HEK293T (cell line): ENCODE measurements at regions not wholly inside any gene's neighbourhood (a gene's known extent, or its start where the extent isn't known, plus 50 kb on each side); places are given as distances from the start of the nearest gene placed in this dataset.

Source experiments
- BHLHE40 ChIP-seq: fragments of 450-650 bp; IDR thresholded peaks from 2 replicates; pipeline ENCODE4 v1.6.1; 2016; ENCODE audit warnings: mild to moderate bottlenecking, moderate library complexity, borderline replicate concordance
- CTBP1 ChIP-seq: fragments of 450-650 bp; IDR thresholded peaks from 2 replicates; pipeline ENCODE4 v1.6.1; 2016; ENCODE audit warnings: borderline replicate concordance
- ELF4 ChIP-seq: fragments of 450-650 bp; IDR thresholded peaks from 2 replicates; pipeline ENCODE4 v1.6.1; 2017; ENCODE audit warnings: antibody characterized with exemption
- FOXM1 ChIP-seq: fragments of 450-650 bp; IDR thresholded peaks from 2 replicates; pipeline ENCODE4 v1.6.1; 2017; ENCODE audit warnings: mild to moderate bottlenecking, borderline replicate concordance
- LEF1 ChIP-seq: fragments of 450-650 bp; IDR thresholded peaks from 2 replicates; pipeline ENCODE4 v1.6.1; 2017; ENCODE audit warnings: mild to moderate bottlenecking, borderline replicate concordance
- PKNOX1 ChIP-seq: fragments of 450-650 bp; IDR thresholded peaks from 2 replicates; pipeline ENCODE4 v1.6.1; 2016
- TARDBP ChIP-seq: fragments of 450-650 bp; IDR thresholded peaks from 2 replicates; pipeline ENCODE4 v1.6.1; 2016

- TF ChIP-seq CTBP1 (no peak), BHLHE40 (no peak), FOXM1 (no peak), LEF1 (no peak), ELF4 (no peak), TARDBP (no peak), PKNOX1 (no peak)
These were observed 1232.3 kb downstream of the TBC1D22A start for GRCh38 chr22:47994601-47995263.
